ENCODE measurements at regions not wholly inside any gene's neighbourhood (a gene's known extent, or its start where the extent isn't known, plus 50 kb on each side); places are given as distances from the start of the nearest gene placed in this dataset.

DNA sequence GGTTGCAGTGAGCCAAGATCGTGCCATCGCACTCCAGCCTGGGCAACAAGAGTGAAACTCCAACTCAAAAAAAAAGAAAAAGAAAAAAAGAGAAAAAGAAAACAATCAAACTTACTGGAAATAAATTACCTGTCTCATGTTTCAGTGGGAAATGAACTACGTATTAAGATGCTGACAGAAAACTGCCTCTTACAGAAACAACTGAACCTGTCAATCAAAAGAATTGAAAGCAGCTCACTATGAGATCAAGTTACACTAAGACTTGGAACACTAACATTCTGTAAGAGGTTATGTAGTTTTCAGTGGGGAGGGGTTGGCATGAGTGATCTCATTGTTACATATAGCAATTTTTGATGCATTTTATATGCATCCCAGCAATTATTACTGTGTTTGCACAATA is 64.4 kb upstream of the SPATA31E1 start:
- no peak overlapping the region for H3K4me3 ChIP-seq (ENCODE audit: low read length)
- Mint-ChIP-seq H3K4me3 (no peak overlapping the region), H3K4me1 (no peaks in the 10 kb centered on the region), H3K27ac (no peak overlapping the region), H3K27me3 (ENCODE audit: insufficient read depth) (peaks cover 12% of the 10 kb centered on the region), H3K36me3 (ENCODE audit: low read depth) (no peaks in the 10 kb centered on the region), H3K9me3 (no peaks in the 10 kb centered on the region)
- H3K9ac ChIP-seq (ENCODE audit: extremely low read depth, low read length, poor library complexity, severe bottlenecking) = no peak overlapping the region
- peaks cover 7% of the 10 kb centered on the region for H3K27me3 ChIP-seq (ENCODE audit: control insufficient read depth, insufficient read depth, low read length, poor library complexity, severe bottlenecking)
- H3K4me1 ChIP-seq (ENCODE audit: control insufficient read depth, insufficient read depth, low read length) = no peaks in the 10 kb centered on the region
- no peak overlapping the region for H3K27ac ChIP-seq (ENCODE audit: low read depth, low read length)
- WGBS, 2 experiments (ENCODE audit: insufficient coverage in 1 of 2, insufficient read length in 1 of 2) = 94 to 100% methylated on average over 1 to 3 of the region's 3 CpGs
- H3K36me3 ChIP-seq (ENCODE audit: control insufficient read depth, insufficient read depth, low read length) = no peaks in the 10 kb centered on the region
- TF ChIP-seq, protein P1, sequence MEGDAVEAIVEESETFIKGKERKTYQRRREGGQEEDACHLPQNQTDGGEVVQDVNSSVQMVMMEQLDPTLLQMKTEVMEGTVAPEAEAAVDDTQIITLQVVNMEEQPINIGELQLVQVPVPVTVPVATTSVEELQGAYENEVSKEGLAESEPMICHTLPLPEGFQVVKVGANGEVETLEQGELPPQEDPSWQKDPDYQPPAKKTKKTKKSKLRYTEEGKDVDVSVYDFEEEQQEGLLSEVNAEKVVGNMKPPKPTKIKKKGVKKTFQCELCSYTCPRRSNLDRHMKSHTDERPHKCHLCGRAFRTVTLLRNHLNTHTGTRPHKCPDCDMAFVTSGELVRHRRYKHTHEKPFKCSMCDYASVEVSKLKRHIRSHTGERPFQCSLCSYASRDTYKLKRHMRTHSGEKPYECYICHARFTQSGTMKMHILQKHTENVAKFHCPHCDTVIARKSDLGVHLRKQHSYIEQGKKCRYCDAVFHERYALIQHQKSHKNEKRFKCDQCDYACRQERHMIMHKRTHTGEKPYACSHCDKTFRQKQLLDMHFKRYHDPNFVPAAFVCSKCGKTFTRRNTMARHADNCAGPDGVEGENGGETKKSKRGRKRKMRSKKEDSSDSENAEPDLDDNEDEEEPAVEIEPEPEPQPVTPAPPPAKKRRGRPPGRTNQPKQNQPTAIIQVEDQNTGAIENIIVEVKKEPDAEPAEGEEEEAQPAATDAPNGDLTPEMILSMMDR (conservative IDR thresholded peaks at IDR 0.05) = no peak
- no peaks in the 10 kb centered on the region for H3K9me3 ChIP-seq (ENCODE audit: control insufficient read depth, low read length)
- no peak for DNase-seq

DNA sequence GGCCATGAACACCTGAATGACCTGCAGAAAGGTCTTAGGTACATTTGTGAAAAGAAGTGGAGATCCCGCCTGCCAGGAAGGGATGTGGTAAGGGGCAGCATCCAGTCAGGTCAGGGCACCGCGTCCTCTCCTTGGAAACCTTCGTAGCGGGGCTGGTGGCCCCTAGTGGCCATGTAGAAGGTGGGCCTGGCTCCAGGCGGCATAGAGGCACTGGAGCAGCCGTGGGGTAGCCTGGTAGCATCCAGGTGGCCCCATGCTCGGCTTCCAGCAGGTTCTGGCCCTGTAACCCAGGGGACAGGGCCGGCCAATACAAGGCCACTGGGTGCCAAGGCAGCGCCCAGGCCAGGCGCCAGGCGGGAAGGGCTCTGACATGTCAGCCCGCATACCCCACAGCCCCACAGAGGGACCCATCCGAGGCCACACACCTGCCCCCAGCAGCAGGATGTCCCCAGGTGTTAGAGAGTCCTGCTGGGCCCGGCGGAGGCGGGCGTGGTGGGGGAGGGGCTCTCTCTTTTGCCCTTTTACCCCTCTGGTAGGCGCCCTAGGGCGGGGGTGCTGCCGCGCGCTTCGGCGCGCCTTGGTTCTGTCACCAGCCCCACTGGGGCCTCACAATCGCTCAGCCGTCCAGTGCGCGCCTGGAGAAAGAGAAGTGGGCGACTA is 58.3 kb upstream of the SPATA31E1 start:
- Mint-ChIP-seq H3K27ac (no peak overlapping the region), H3K36me3 (ENCODE audit: low read depth) (no peaks in the 10 kb centered on the region), H3K4me1 (peaks cover 3% of the 10 kb centered on the region), H3K4me3 (no peak overlapping the region), H3K27me3 (ENCODE audit: insufficient read depth) (peaks cover 5% of the 10 kb centered on the region), H3K9me3 (no peaks in the 10 kb centered on the region)
- Histone ChIP-seq H3K27me3 (ENCODE audit: control insufficient read depth, insufficient read depth, low read length, poor library complexity, severe bottlenecking) (no peaks in the 10 kb centered on the region), H3K9me3 (ENCODE audit: control insufficient read depth, low read length) (no peaks in the 10 kb centered on the region), H3K4me1 (ENCODE audit: control insufficient read depth, insufficient read depth, low read length) (no peaks in the 10 kb centered on the region), H3K9ac (ENCODE audit: extremely low read depth, low read length, poor library complexity, severe bottlenecking) (no peak overlapping the region), H3K36me3 (ENCODE audit: control insufficient read depth, insufficient read depth, low read length) (no peaks in the 10 kb centered on the region), H3K27ac (ENCODE audit: low read depth, low read length) (no peak overlapping the region), H3K4me3 (ENCODE audit: low read length) (no peak overlapping the region)
- DNase-seq = peak; percentile 80
- TF ChIP-seq, protein P1 (conservative IDR thresholded peaks at IDR 0.05) = peak; percentile 69
- 94 to 98% methylated on average over 18 to 31 of the region's 31 CpGs for WGBS, 2 experiments (ENCODE audit: insufficient coverage in 1 of 2, insufficient read length in 1 of 2)

DNA sequence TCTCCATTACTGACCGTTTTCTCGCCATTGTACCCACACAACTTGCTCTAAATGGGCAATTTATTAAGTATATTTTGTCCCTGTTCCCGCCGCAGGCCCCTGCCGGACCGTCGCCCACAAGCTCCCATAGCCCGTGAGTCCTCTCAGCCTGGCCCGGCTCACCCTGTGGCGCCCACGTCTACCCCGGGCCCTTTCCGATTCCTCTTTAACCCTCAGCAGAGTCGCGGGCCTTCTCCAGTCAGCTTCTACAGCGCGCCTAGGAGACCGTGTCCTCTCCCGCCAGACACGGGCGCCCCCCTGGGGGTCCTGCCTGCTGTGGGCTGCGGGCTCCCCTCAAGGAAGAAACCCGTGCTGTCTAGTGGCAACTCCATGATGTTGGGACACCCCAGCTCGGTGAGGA is 57.8 kb upstream of the SPATA31E1 start:
- 96 to 97% methylated on average over 20 to 24 of the region's 24 CpGs for WGBS, 2 experiments (ENCODE audit: insufficient coverage in 1 of 2, insufficient read length in 1 of 2)
- peaks cover 8% of the 10 kb centered on the region for H3K4me1 Mint-ChIP-seq

More for the DNA sequence above, 57.8 kb upstream of the SPATA31E1 start:
- no peak overlapping the region for H3K4me3 ChIP-seq (ENCODE audit: low read length)
- Mint-ChIP-seq H3K36me3 (ENCODE audit: low read depth) (no peaks in the 10 kb centered on the region), H3K27ac (no peak overlapping the region), H3K4me3 (no peak overlapping the region), H3K9me3 (no peaks in the 10 kb centered on the region), H3K27me3 (ENCODE audit: insufficient read depth) (peaks cover 5% of the 10 kb centered on the region)
- no peak overlapping the region for H3K9ac ChIP-seq (ENCODE audit: extremely low read depth, low read length, poor library complexity, severe bottlenecking)
- no peaks in the 10 kb centered on the region for H3K27me3 ChIP-seq (ENCODE audit: control insufficient read depth, insufficient read depth, low read length, poor library complexity, severe bottlenecking)
- no peak for DNase-seq
- no peaks in the 10 kb centered on the region for H3K4me1 ChIP-seq (ENCODE audit: control insufficient read depth, insufficient read depth, low read length)
- H3K9me3 ChIP-seq (ENCODE audit: control insufficient read depth, low read length) = no peaks in the 10 kb centered on the region
- H3K27ac ChIP-seq (ENCODE audit: low read depth, low read length) = no peak overlapping the region
- H3K36me3 ChIP-seq (ENCODE audit: control insufficient read depth, insufficient read depth, low read length) = no peaks in the 10 kb centered on the region
- TF ChIP-seq, protein P1 (conservative IDR thresholded peaks at IDR 0.05) = no peak
